ENCODE measurements at regions not wholly inside any gene's neighbourhood (a gene's known extent, or its start where the extent isn't known, plus 50 kb on each side); places are given as distances from the start of the nearest gene placed in this dataset.
A peak's percentile ranks its signal among the peaks of the same experiment; 100 is the strongest.

DNA sequence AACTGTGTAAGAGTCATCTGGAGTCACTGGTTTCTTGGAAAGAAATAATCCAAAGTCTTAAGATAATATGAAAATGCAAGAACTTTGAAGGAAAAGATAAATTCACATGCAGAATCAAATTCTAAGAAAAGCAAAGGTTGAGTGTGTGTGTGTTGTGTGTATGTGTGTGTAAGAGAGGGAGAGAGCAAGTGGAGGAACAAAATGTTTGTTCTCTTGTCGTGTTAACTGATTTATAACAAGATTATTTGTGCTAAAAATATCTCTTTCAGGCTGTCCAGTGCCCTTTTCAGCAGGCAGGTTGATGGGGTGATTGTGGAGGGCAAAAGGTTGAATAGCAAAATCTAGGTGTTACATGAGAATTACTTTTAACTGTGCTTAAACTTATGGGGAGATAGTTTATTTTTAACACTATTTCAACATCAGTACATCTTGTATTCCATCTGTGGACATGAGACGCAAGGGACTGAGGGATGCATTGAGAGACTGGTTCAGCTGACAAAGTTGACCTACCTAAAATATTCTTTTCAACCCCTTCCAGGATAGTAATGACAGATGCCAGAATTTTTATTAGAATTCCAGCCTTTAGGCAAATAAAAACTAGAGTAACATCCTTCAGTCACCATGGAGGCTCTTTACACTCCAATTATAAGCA, 342.4 kb upstream of the CD180 start:
- no peak for DNase-seq

GRCh38 chr5:67537439-67538148, 341.0 kb upstream of the CD180 start:
- DNase-seq = no peak

GRCh38 chr5:67536866-67537265, 340.3 kb upstream of the CD180 start:
- DNase-seq = no peak

DNA sequence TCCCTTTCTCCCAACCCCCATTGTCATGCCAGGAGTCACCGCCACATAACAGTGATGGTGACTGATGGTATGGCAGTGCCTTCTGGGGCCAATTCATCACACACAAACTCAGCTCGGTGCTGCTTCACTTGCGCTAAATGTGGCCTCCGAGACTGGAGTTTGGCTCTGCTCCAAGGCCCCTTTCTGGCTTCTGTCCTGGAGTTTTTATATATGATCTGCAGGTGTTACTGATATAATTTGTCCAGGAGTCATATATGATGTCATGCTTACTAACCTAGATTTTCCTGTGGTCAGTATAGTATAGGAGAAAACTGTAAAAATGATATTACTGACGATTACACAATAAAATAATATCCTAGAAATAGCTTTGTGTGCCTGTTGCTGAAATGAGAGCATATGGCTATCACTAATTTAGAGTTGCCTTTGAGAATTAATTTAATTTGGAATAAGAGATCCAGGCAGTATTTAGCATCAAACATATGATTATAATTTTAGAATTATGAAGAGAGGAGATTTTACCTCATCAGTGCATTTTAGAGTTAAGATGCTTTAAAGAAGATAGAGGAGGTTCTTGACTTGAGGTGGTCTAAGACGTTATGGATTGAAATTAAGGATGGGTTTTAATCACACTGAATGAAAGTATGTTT, 334.1 kb upstream of the CD180 start:
- no peak for DNase-seq

DNA sequence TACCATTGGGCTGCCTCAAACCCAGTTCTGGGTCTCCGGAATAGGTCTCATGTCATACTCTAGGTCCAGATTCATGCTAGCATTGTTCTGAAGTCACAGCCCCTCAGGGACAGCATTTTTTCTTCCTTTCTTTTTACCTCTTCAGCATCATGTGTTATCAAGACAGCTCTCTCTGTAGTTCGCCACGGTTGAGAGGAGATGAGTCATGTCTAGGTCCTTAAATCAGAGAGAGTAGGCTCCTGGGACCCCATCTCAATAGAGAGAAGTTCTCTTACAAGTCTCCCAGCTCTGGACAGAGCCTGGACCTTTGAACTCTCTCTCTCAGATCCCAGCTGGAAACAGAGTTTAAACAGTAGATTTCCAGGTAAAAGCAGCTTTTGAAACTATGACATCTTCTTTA, 332.4 kb upstream of the CD180 start:
- DNase-seq = no peak

GRCh38 chr5:67526793-67527192, 330.2 kb upstream of the CD180 start:
- DNase-seq = no peak

- no peak for DNase-seq
Observed at GRCh38 chr5:67520161-67520908, 323.7 kb upstream of the CD180 start.

- DNase-seq = no peak
Observed at GRCh38 chr5:67518227-67518626, 321.6 kb upstream of the CD180 start.

DNA sequence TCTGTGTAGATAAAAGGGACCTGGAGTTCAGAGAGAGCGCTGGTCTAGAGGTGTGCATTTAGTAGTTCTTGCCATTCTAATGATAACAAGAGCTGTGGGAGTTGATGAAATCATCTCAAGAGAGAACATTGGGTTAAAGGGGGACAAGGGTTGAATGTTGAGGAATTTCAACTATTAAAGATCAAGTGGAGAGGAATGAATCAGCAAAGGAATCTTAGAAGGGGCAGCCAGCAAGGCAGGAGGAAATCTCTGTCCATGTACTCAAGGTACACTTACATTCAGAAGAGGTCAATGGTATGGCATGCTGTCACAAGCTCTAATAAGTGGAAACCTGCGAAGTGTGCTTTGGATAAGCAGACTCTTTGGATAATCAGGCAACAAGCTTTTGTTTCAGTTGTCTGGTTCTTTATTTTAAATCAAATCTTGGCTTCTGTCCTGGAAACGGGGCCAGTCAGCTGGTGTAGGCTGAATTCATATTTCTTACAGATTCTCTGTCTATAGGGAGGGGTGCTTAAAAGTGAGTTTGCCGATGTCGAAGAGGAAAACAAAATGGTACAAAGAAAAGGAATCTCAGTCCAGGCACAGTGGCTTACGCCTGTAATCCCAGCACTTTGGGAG, 320.5 kb upstream of the CD180 start:
- DNase-seq = no peak

- no peak for DNase-seq
Observed at GRCh38 chr5:67515762-67516161, 319.2 kb upstream of the CD180 start.

DNA sequence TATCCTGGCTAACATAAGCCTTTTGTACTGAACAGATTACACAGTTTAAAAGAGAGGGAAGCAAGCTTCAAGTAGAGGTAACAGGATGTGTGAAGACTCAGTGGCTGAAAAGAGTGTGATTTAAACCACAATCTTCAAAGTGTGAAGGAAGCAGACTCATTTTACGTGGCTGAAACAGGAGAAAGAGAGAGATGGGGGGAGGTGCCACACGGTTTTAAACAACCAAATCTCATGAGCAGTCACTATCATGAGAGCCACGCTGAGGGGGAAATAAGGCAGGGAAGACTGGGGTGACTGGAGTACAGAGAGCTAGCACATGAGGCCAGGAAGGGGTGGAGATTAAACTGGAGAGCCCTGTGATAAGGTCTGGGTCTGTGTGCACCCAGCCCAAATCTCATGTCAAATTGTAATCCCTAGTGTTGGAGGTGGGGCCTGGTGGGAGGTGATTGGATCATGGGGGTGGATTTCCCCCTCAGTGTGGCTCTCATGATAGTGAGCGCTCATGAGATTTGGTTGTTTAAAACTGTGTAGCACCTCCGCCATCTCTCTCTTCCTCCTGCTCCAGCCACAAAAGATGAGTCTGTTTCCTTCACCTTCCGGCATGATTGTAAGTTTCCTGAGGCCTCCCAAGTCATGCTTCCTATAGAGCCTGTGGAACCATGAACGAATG, 318.6 kb upstream of the CD180 start:
- peak; percentile 60 for DNase-seq

DNA sequence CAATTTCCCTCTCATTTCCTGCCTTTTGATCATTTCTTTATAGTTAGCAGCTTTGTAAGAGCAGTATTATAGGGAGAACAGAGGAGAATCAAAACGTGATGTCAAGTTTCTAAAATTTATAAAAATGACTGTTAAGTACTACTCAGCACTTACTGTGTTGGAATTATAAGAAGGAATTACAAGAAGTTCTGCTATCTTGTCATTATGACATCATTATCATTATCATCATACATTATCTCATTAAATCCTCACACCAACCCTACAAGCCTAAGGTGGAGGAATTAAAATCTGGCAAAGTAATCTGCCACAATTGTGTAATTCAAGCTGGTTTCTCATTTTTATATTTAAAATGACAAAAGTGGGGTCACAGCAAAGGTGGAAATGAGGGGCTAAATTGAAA, 316.2 kb upstream of the CD180 start:
- DNase-seq = no peak

DNA sequence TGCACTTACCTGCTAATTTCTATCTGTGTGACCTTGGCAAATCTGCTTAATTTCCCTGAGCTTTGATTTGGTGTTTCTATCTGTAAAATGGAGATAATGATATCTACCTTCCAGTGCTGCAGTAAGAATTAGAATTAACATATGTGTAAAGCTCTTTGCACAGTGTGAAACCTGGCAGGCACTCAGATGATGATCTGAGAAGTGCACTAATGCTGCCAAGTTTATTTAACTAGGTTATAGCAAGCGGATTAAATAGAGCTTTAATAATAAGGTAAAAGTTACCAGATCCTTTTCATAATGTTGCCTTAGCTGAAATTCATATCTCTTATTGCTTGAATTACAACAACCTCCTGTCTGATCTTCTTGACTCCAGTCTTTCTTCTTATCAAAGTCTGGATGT, 315.3 kb upstream of the CD180 start:
- no peak for DNase-seq

DNA sequence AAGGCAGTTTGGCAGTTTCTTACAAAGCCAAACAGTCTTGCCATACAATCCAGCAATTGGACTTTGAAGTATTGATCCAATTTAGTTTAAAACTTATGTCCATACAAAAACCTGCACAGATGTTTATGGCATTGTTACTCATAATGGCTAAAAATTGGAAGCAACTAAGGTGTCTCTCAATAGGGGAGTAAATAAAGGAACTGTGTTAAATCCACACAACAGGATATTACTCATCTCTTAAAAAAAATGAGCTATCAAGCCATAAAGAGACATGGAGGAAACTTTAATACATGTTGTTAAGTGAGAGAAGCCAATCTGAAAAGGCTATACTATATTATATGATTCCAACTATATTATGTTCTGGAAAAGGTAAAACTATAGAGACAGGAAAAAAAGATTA, 313.6 kb upstream of the CD180 start:
- DNase-seq = no peak

- no peak for DNase-seq
Observed at GRCh38 chr5:67509402-67510186, 313.0 kb upstream of the CD180 start.

- DNase-seq = no peak
Observed at GRCh38 chr5:67506241-67506640, 309.6 kb upstream of the CD180 start.

GRCh38 chr5:67502951-67503350, 306.4 kb upstream of the CD180 start:
- no peak for DNase-seq

DNA sequence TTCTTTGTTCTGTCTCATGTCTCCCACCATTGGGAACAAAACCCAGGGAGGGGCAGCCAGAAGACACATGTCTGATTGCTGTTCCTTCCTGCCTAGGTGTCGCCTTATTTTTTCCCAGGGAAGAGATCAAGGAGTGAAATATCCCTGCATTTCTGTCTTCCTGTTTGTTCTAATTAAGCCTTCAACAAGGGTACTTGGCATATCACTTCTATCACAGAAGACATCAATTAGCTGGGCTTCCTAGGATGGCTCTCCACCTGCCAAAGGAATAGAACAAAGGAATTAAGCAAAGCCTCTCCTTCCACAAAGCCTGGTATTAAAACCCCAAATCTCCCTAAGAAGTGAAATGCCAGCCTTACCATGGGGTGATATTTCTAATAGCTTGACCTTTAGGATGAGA, 299.5 kb upstream of the CD180 start:
- no peak for DNase-seq

GRCh38 chr5:67495072-67495471, 298.5 kb upstream of the CD180 start:
- no peak for DNase-seq

DNA sequence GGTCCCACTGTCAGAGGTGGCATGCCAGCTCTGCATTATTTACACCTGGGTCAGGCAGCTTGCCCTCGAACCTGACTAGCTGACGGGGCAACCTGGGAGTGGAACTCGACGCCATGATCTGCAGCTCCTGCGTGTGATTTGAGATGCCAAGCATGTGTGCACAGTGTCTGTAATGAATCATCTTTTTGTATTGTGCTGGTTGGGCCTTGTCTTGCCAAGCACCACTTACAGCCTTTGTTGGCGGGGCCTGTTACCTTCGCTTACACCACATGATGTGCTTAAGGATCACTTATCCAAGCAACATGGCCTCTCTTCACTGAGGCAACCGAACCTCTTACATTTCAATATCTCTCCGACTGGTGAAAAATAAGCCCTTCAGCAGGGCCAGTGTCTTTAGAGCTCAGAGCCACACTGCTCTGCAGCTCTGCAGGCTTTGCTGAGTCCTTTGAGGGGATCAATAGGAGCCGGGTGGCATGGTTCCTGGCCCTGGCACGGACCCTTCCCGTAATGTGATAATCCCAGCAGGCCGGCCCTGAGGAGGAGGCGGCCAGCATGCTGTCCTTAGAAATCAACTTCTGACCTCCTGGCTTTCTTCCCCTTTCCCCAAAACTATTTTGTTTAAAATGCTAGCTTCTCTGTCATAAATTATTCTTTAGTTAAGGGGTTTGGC, 297.7 kb upstream of the CD180 start:
- no peak for DNase-seq

DNA sequence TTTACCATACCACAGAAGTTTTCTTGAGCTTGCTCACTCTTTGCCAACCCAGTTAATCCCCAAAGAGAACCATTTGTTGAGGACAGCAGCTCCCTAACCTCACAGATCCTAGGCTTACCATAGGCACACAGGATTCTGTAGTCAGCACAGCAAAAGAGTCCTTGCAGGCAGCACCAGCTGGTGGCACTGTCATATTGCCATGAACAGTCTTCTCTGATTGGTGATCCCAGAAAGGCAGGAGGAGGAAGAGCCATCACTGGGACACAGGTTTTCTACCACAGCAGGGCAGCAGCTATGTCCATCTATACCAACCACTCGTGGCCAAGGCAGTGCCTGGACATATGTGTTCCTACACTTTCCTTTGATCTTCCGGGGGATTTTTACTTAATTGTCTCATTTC, 297.1 kb upstream of the CD180 start:
- DNase-seq = peak; percentile 13

Measured in CD4-positive, alpha-beta T cell treated with Interleukin-17A for 4 hours (primary cell).